PC-3 (cell line): ENCODE measurements at regions not wholly inside any gene's neighbourhood (a gene's known extent, or its start where the extent isn't known, plus 50 kb on each side); places are given as distances from the start of the nearest gene placed in this dataset.

ENCODE experiments used
- CTCF ChIP-seq: fragments of 300-600 bp; sonication (generic); conservative IDR thresholded peaks from 2 replicates; pipeline ENCODE4 v1.5.1; 2017; ENCODE audit warnings: antibody characterized with exemption, low read depth, mild to moderate bottlenecking, low read length
- EZH2 ChIP-seq: fragments of 300-600 bp; sonication (generic); IDR thresholded peaks from one replicate; pipeline ENCODE4 v1.6.1; 2017; ENCODE audit warnings: antibody characterized with exemption, mild to moderate bottlenecking, low read length; ENCODE audit not compliant: unreplicated experiment

GRCh38 chr11:26245046-26245445 lies 86.9 kb upstream of the ANO3 start:
- TF ChIP-seq CTCF (no peak), EZH2 (no peak)
